Vagina (tissue), 2 donors: ENCODE measurements at regions not wholly inside any gene's neighbourhood (a gene's known extent, or its start where the extent isn't known, plus 50 kb on each side); places are given as distances from the start of the nearest gene placed in this dataset.

Experiments
- CTCF ChIP-seq, 3 experiments: fragments of 450-650 bp in 2 of 3; fragments of 200-600 bp in 1 of 3; sonication (generic) in 1 of 3; IDR thresholded peaks; one replicate each; pipeline ENCODE4 v1.5.1; 2017 to 2019; ENCODE audit warnings: antibody characterized with exemption in 3 of 3, mild to moderate bottlenecking in 2 of 3, moderate library complexity in 2 of 3
- POLR2A ChIP-seq, 2 donors: fragments of 450-650 bp; IDR thresholded peaks; one replicate each; pipeline ENCODE4 v1.6.1; 2017; ENCODE audit warnings: antibody characterized with exemption in 2 of 2, mild to moderate bottlenecking in 2 of 2, moderate library complexity in 2 of 2
- POLR2AphosphoS5 ChIP-seq, 2 donors: sonication (generic); formaldehyde crosslinking; IDR thresholded peaks; one replicate each; pipeline ENCODE4 v1.9.0; 2017; ENCODE audit warnings: antibody characterized with exemption in 2 of 2, mild to moderate bottlenecking in 2 of 2, low read depth in 1 of 2; ENCODE audit not compliant: insufficient read depth in 1 of 2

GRCh38 chr2:6492573-6492972 is 373.1 kb downstream of the CMPK2 start:
- TF ChIP-seq CTCF (IDR thresholded peaks at IDR 0.05) (no peak), POLR2A (IDR thresholded peaks at IDR 0.05) (no peak), POLR2AphosphoS5 (IDR thresholded peaks at IDR 0.05; ENCODE audit: insufficient read depth in 1 of 2, low read depth in 1 of 2) (no peak)
